IPS DF 4.7 (cell line): ENCODE measurements at regions not wholly inside any gene's neighbourhood (a gene's known extent, or its start where the extent isn't known, plus 50 kb on each side); places are given as distances from the start of the nearest gene placed in this dataset.

Experiments
- DNase-seq: peaks from one replicate; pipeline ENCODE4 v3.0.0-alpha.2; 2013; ENCODE audit warnings: low spot score; ENCODE audit errors: extremely low read depth

GRCh38 chr18:51813740-51814139 lies 526.3 kb upstream of the DCC start:
- no peak for DNase-seq

- no peak for DNase-seq
These were observed 518.4 kb upstream of the DCC start for GRCh38 chr18:51821610-51822009.

- no peak for DNase-seq
These were observed 515.3 kb upstream of the DCC start for GRCh38 chr18:51824746-51825145.

- DNase-seq, result no peak
These were observed 506.1 kb upstream of the DCC start for GRCh38 chr18:51833850-51834249.

GRCh38 chr18:51848702-51849101 lies 491.3 kb upstream of the DCC start:
- DNase-seq, result no peak

GRCh38 chr18:51852681-51853080 lies 487.3 kb upstream of the DCC start:
- no peak for DNase-seq

GRCh38 chr18:51857989-51858388 lies 482.0 kb upstream of the DCC start:
- no peak for DNase-seq

GRCh38 chr18:51861046-51861445 lies 479.0 kb upstream of the DCC start:
- no peak for DNase-seq

- DNase-seq, result no peak
These were observed 477.8 kb upstream of the DCC start for GRCh38 chr18:51862051-51862715.

GRCh38 chr18:51864219-51864965 lies 475.6 kb upstream of the DCC start:
- DNase-seq, result no peak

GRCh38 chr18:51865538-51865937 lies 474.5 kb upstream of the DCC start:
- DNase-seq, result no peak

GRCh38 chr18:51867767-51868166 lies 472.2 kb upstream of the DCC start:
- DNase-seq, result no peak

GRCh38 chr18:51878724-51879123 lies 461.3 kb upstream of the DCC start:
- no peak for DNase-seq

GRCh38 chr18:51879329-51879728 lies 460.7 kb upstream of the DCC start:
- no peak for DNase-seq

- DNase-seq, result no peak
These were observed 458.6 kb upstream of the DCC start for GRCh38 chr18:51881394-51881793.

- DNase-seq, result no peak
These were observed 456.0 kb upstream of the DCC start for GRCh38 chr18:51884039-51884438.

- no peak for DNase-seq
These were observed 449.2 kb upstream of the DCC start for GRCh38 chr18:51890762-51891161.

- no peak for DNase-seq
These were observed 448.1 kb upstream of the DCC start for GRCh38 chr18:51891876-51892275.

GRCh38 chr18:51897884-51898283 lies 442.1 kb upstream of the DCC start:
- DNase-seq, result no peak

- DNase-seq, result no peak
These were observed 432.1 kb upstream of the DCC start for GRCh38 chr18:51907687-51908597.

GRCh38 chr18:51908598-51908944 lies 431.4 kb upstream of the DCC start:
- DNase-seq, result no peak

GRCh38 chr18:51911584-51911983 lies 428.4 kb upstream of the DCC start:
- DNase-seq, result no peak
